SH-SY5Y (cell line): ENCODE measurements at regions not wholly inside any gene's neighbourhood (a gene's known extent, or its start where the extent isn't known, plus 50 kb on each side); places are given as distances from the start of the nearest gene placed in this dataset.

Source experiments
- GATA2 ChIP-seq: IDR thresholded peaks from 2 replicates; pipeline ENCODE4 v1.6.1; 2011; ENCODE audit warnings: mild to moderate bottlenecking, low read depth, low read length
- GATA3 ChIP-seq: IDR thresholded peaks from 2 replicates; pipeline ENCODE4 v1.6.1; 2011; ENCODE audit warnings: low read depth, mild to moderate bottlenecking, low read length, moderate library complexity

DNA sequence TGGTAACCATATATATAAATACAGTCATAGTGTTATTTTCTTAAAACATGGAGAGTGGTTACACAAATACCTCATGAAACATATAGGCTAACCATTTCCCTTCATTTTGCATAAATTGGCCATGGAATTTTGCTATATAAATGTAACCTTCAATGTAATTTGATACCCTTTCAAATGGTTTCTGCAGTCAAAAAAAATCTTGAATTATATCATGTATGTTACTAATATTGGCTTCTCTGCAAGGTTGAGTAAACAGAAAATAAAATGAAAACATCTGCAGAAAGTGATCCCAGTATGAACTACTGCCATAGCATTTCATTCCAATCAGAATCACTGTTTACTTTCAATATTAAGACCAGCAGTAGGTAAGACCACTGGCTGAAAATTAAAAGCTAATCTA lies 1165.9 kb upstream of the TENM3 start:
- TF ChIP-seq GATA2 (no peak), GATA3 (no peak)
